Gastrocnemius medialis (tissue), 4 donors: ENCODE measurements at regions not wholly inside any gene's neighbourhood (a gene's known extent, or its start where the extent isn't known, plus 50 kb on each side); places are given as distances from the start of the nearest gene placed in this dataset.

Experiments used
- CTCF ChIP-seq, 5 experiments: fragments of 450-650 bp in 3 of 5; fragments of 200-600 bp in 2 of 5; sonication (generic) in 2 of 5; IDR thresholded peaks in 4 of 5; conservative IDR thresholded peaks in 1 of 5; 1 replicate in 4 of 5; 2 replicates in 1 of 5; pipeline ENCODE4 v1.5.1; 2016 to 2019; ENCODE audit warnings: antibody characterized with exemption in 5 of 5, mild to moderate bottlenecking in 3 of 5, moderate library complexity in 3 of 5
- POLR2A ChIP-seq, 2 donors: fragments of 450-650 bp; IDR thresholded peaks; one replicate each; pipeline ENCODE4 v1.6.1; 2017; ENCODE audit warnings: antibody characterized with exemption in 2 of 2, mild to moderate bottlenecking in 2 of 2, moderate library complexity in 2 of 2

- no peak for TF ChIP-seq CTCF (IDR thresholded peaks at IDR 0.05 in 4 of 5, conservative IDR thresholded peaks at IDR 0.05 in 1 of 5)
- TF ChIP-seq POLR2A (IDR thresholded peaks at IDR 0.05), result no peak
These were observed 55.3 kb upstream of the NRBF2 start for GRCh38 chr10:63077800-63078199.
